ENCODE measurements at regions not wholly inside any gene's neighbourhood (a gene's known extent, or its start where the extent isn't known, plus 50 kb on each side); places are given as distances from the start of the nearest gene placed in this dataset.

GRCh38 chrX:137366018-137366633 lies 199.8 kb upstream of the ZIC3 start:
- DNase-seq: no peak

DNA sequence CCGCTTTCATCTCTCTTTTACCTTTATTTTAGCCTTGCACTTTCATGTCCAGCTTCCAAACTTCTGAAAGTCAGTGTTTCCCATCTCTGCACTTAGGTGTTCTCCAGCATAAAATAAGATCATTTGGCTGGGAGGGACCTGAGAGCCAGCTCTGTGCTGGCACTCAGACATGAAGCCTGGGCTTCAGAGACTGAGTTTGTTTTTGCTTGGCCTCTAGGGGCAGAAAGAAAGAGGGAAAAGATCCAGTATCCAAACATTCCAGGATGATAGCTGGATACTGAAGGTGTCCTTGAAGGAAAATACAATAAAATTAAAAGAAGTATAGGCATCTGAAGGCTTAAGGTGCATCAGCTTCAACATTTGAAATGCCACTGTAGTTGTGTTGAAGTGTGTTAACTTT lies 202.4 kb upstream of the ZIC3 start:
- no peak for DNase-seq

DNA sequence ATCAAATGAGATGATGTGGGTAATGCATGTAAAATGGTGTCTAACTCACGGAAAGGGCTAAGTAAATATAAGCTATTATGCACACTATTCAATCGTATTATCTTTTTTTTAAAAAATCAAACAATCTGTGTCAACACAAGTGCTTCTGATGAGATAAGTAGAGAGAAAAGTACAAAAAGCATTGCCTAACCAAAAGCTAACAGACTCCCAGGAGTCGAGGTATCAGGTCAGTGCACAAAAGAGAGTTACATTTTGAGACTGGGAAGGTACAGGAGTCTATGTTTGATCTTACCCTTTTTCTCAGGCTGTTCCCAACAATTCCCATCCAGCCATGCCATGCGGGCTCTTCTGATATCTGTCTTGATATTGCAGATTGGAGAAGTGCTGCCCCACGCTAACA lies 203.3 kb upstream of the ZIC3 start:
- no peak for DNase-seq

GRCh38 chrX:137354851-137355250 lies 211.1 kb upstream of the ZIC3 start:
- no peak for DNase-seq

DNA sequence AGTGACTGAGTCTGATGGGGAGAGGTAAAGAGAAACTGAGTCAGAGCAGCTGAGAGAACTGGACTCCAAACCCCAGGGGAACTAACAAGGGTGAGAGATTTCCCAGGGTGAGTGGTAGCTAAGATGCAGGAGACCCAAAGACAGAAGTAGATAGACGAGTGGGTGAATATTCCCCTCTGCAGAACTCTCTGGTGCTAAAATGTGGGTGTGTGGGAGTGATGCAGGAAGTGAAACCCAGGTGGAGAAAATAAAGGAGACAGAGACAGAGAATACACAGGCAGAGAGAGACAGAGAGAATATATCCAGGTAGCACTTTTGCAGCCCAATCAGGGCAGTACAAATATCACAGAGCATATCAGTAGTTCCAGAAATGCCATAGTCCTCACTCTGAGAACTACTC lies 212.5 kb upstream of the ZIC3 start:
- DNase-seq: no peak

- DNase-seq: no peak
These were observed 213.7 kb upstream of the ZIC3 start for GRCh38 chrX:137352101-137352660.

- no peak for DNase-seq
These were observed 223.0 kb upstream of the ZIC3 start for GRCh38 chrX:137342969-137343368.

GRCh38 chrX:137313627-137314026 lies 252.3 kb upstream of the ZIC3 start:
- DNase-seq: peak in 1 of 2 experiments; percentile 17

DNA sequence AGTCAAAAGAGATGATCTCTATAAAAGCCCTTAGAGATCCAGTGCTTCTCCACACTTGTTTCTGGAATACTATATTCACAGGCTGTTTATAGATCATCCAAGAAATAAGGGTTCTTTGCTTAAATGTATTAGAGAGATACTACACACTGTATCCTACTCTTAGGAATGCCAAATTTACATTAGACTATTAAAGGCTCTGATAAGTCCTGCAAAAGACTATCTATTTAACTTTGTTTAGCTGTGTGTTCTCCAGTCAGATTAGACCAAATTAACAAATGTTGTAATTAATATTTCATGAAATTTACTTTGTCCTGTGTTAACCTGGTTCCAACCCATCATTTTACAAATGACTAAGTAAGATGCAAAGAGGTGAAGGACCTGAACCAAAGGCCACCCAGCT lies 260.5 kb upstream of the ZIC3 start:
- no peak for DNase-seq

DNA sequence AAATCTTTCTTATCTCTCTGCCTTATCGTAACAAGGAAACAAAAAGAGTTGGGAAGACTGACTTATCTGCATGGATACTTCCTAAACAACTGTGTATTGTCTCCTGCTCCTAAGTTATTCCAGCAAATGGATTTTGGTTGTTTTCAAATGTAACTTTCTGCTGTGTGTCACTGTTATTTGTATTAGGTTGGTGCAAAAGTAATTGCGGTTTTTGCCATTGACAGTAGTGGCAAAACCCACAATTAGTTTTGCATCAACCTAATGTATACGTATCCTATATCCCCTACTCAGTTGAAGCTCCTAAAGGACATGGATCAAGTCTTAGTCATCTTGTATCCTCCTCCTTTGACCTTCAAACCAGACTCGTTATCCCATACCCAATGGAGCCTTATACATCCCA lies 263.4 kb upstream of the GPR101 start:
- DNase-seq: no peak

GRCh38 chrX:137290011-137290410 lies 256.2 kb upstream of the GPR101 start:
- DNase-seq: no peak

DNA sequence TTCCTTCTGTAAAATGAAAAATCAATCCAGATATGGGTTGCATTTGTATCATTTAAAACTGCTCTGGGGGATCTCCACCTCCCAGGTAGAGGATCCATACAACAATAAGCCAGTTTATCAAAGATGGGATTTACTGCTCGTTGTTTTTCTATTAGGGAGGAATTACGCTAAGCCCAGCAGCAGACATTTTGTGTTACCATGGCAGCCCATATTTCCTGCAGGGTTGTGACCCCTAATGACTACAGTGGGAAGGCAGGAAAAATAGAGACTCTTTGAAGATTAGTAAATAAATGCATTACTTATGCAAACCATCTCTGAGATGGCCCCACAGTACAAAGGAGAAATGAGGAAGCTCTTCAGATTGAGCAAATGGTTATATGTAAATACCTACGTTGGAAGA lies 253.4 kb upstream of the GPR101 start:
- DNase-seq: no peak

GRCh38 chrX:137286423-137286822 lies 252.6 kb upstream of the GPR101 start:
- DNase-seq: no peak

DNA sequence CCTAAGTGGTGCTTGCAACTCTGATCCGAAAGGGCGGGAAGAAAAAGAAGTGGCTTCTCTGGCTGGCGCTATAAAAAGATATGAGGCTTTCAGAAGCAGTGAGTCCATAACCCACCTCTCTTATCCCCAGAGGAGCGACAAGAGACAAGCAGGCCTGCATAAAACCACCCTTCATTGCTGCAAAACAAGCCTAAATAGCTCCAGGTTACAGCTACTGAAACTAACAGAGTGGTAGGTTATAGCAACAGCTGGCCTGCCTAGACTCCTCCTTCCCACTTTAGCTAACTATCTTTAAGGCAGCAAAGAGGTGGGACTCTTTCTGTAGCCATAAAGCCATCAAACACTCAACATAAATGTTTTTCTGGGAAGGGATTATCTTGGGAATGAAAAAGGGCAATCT lies 245.0 kb upstream of the GPR101 start:
- DNase-seq: no peak

DNA sequence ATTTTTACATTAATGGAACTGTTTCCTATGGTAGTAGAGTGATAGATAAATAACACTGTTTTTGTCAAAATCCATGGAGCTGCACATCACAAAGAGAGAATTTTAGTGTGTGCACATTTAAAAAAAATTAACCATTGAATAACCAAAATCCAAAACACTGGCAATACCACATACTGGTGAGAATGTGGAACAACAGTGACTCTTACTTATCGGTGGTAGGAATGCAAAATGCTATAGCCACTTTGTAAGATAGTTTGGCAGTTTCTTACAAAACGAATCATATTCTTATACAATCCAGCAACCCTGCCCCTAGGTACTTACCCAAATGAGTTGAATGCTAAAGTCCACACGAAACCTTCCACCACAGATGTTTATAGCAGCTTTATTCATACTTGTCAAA lies 229.6 kb upstream of the GPR101 start:
- no peak for DNase-seq

- DNase-seq: no peak
These were observed 211.4 kb upstream of the GPR101 start for GRCh38 chrX:137245183-137245582.

- no peak for DNase-seq
These were observed 203.0 kb upstream of the GPR101 start for GRCh38 chrX:137236837-137237236.

GRCh38 chrX:137234651-137235402 lies 201.0 kb upstream of the GPR101 start:
- no peak for DNase-seq

- no peak for DNase-seq
These were observed 199.7 kb upstream of the GPR101 start for GRCh38 chrX:137233478-137233877.

- no peak for DNase-seq
These were observed 193.4 kb upstream of the GPR101 start for GRCh38 chrX:137227151-137227550.

- DNase-seq: no peak
These were observed 181.7 kb upstream of the GPR101 start for GRCh38 chrX:137215467-137215866.

GRCh38 chrX:137212078-137212632 lies 178.4 kb upstream of the GPR101 start:
- no peak for DNase-seq

- no peak for DNase-seq
These were observed 164.2 kb upstream of the GPR101 start for GRCh38 chrX:137198040-137198439.

- DNase-seq: no peak
These were observed 162.2 kb upstream of the GPR101 start for GRCh38 chrX:137195991-137196390.
